Colonic mucosa (tissue), 4 donors: ENCODE measurements at regions not wholly inside any gene's neighbourhood (a gene's known extent, or its start where the extent isn't known, plus 50 kb on each side); places are given as distances from the start of the nearest gene placed in this dataset.

ENCODE experiments used
- DNase-seq: peaks from one replicate; pipeline ENCODE4 v3.0.0-alpha.2; 2020
- H3K27ac ChIP-seq: fragments of 200-600 bp; one replicate; pipeline ENCODE4 v1.8.0; 2021
- H3K27me3 ChIP-seq: fragments of 200-600 bp; one replicate; pipeline ENCODE4 v1.8.0; 2021
- H3K36me3 ChIP-seq: fragments of 200-600 bp; one replicate; pipeline ENCODE4 v1.8.0; 2021
- H3K4me1 ChIP-seq: fragments of 200-600 bp; one replicate; pipeline ENCODE4 v1.8.0; 2021; ENCODE audit warnings: mild to moderate bottlenecking
- H3K4me3 ChIP-seq: fragments of 200-600 bp; one replicate; pipeline ENCODE4 v1.8.0; 2021
- H3K9ac ChIP-seq, 2 donors: one replicate each; pipeline ENCODE4 v1.7.0; 2013; ENCODE audit warnings: control low read depth in 2 of 2, low read depth in 2 of 2, low read length in 2 of 2
- H3K9me3 ChIP-seq: fragments of 200-600 bp; one replicate; pipeline ENCODE4 v1.8.0; 2021
- intact Hi-C: fragments of 100-400 bp; cut with DNase I; formaldehyde crosslinking; loops from one replicate; pipeline ENCODE4 v1.14.1; 2022
- TF ChIP-seq, protein P1 (sequence below): fragments of 200-600 bp; IDR thresholded peaks from one replicate; pipeline ENCODE4 v1.8.0; 2022; ENCODE audit warnings: antibody characterized with exemption, mild to moderate bottlenecking
- donor health status: healthy.
- donor health status: DM: no; HTN: no; CAD: no.
- donor health status: DM: no; HTN: no; CAD: no.

DNA sequence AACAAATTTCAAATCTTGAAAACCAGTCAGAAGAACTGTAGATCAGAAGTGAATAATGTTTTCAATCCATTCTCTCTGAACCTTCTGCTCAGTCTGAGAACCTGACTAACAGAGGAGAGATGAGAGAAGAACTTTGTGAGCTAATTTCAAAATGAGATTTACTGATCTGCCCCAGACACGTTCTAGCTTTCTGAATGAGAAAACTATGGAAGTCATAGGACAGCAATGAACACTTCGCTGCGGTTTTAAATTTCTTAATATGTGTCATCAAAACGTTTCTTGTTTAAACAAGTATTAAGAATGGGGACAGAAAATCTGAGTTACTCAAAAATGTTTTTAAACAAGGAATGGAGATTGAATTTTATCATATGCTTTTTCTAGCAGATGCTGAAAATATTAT, 66.6 kb upstream of the FAR2 start:
- TF ChIP-seq, protein P1, sequence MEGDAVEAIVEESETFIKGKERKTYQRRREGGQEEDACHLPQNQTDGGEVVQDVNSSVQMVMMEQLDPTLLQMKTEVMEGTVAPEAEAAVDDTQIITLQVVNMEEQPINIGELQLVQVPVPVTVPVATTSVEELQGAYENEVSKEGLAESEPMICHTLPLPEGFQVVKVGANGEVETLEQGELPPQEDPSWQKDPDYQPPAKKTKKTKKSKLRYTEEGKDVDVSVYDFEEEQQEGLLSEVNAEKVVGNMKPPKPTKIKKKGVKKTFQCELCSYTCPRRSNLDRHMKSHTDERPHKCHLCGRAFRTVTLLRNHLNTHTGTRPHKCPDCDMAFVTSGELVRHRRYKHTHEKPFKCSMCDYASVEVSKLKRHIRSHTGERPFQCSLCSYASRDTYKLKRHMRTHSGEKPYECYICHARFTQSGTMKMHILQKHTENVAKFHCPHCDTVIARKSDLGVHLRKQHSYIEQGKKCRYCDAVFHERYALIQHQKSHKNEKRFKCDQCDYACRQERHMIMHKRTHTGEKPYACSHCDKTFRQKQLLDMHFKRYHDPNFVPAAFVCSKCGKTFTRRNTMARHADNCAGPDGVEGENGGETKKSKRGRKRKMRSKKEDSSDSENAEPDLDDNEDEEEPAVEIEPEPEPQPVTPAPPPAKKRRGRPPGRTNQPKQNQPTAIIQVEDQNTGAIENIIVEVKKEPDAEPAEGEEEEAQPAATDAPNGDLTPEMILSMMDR, result no peak
- H3K36me3 ChIP-seq, result no peaks in the 10 kb centered on the region
- DNase-seq, result no peak
- intact Hi-C loops, result no loop called here
- H3K4me1 ChIP-seq, result no peaks in the 10 kb centered on the region
- no peak overlapping the region for H3K4me3 ChIP-seq
- H3K9me3 ChIP-seq, result no peaks in the 10 kb centered on the region
- H3K27ac ChIP-seq, result no peak overlapping the region
- no peaks in the 10 kb centered on the region for H3K27me3 ChIP-seq
- no peak overlapping the region for H3K9ac ChIP-seq

DNA sequence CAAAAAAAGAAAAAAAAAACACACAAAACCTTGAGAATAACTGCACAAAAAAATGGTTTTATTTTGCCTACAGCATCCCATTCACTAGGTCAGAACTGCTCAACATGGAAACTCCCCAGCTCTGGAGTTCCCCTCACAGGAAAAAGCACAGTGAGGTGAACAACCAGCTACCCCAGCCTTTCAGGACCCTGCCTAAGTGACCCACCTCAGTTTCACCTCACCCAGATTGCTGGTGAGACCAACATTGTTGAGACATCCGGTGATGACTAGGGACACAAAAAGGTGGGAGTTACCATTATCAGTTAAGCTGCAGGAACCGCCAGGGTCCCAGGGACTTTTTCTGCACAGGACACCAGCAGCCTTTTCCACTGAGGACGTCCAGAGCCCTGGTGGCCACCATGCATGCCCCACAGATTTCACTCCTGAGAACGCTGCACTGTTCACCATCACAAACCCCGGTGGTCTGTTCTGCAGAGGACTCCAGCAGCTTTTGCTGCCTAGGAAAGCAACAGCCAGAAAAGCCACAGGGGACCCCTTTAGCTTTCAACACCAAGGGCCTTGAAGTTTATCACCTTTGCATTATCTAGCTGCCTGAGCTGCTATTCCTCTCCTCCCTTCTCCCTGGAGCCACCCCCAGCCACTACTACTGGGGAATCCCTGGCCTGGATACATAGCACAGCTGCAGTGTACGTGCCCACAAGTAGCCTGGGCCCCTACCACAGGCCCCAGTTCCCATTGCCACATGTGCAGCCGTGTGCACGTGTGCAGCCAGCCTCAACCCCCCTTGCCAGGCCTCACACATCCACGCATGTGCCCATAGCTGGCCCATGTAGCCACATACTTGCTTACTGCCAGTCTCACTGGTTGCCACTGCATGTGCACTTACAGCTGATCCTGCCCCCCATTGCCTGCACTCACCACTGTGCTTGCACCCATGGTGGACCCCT, 62.5 kb upstream of the FAR2 start:
- H3K27ac ChIP-seq, result no peak overlapping the region
- H3K4me3 ChIP-seq, result no peak overlapping the region
- TF ChIP-seq, protein P1, result no peak
- no peak for DNase-seq
- H3K27me3 ChIP-seq, result no peaks in the 10 kb centered on the region
- no peaks in the 10 kb centered on the region for H3K4me1 ChIP-seq
- H3K9ac ChIP-seq, result no peak overlapping the region
- no peaks in the 10 kb centered on the region for H3K9me3 ChIP-seq
- intact Hi-C loops, result loop anchor here (5.0 kb wide), 1 partner anchor 231 kb away; no protein-coding TSS in a partner anchor
- no peaks in the 10 kb centered on the region for H3K36me3 ChIP-seq

DNA sequence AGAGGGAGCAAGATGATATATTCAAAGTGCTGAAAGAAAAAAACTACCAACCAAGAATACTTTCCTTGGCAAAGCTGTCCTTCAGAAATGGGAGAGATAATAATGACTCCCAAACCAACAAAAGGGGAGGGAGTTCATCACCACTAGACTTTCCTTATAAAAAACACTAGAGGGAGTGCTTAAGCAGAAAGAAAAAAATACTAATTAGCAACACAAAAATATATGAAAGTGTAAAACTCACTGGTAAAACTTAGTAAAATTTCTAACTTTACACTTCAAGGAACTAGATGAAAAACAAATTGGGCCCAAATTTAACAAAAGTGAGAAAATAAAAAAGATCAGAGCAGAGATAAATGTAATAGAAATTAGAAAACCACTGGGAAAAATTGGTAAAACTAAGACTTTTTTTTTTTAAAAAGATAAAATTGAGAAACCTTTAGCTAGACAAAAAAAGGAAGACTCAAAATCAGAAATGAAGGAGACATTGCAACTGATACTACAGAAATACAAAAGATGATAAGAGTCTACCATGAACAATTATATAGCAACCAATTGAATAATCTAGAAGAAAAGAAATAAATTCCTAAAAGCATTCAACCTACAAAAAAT, 60.4 kb upstream of the FAR2 start:
- H3K9me3 ChIP-seq, result no peaks in the 10 kb centered on the region
- no peak overlapping the region for H3K27ac ChIP-seq
- intact Hi-C loops, result loop anchor here (5.0 kb wide), 1 partner anchor 229 kb away; no protein-coding TSS in a partner anchor
- H3K9ac ChIP-seq, result no peak overlapping the region
- no peak for DNase-seq
- no peak overlapping the region for H3K4me3 ChIP-seq
- H3K27me3 ChIP-seq, result no peaks in the 10 kb centered on the region
- no peaks in the 10 kb centered on the region for H3K4me1 ChIP-seq
- TF ChIP-seq, protein P1, result peak; percentile 30
- H3K36me3 ChIP-seq, result no peaks in the 10 kb centered on the region
